ENCODE measurements at regions not wholly inside any gene's neighbourhood (a gene's known extent, or its start where the extent isn't known, plus 50 kb on each side); places are given as distances from the start of the nearest gene placed in this dataset.

- in situ Hi-C loops (cut with HindIII; ENCODE audit: low sequenced_read_pairs) = no loop called here
Observed at GRCh38 chr10:6305401-6306321, 102.9 kb downstream of the PFKFB3 start.

GRCh38 chr10:6306917-6307316 is 104.2 kb downstream of the PFKFB3 start:
- in situ Hi-C loops (cut with HindIII; ENCODE audit: low sequenced_read_pairs) = no loop called here

GRCh38 chr10:6309816-6310215 is 107.1 kb downstream of the PFKFB3 start:
- in situ Hi-C loops (cut with HindIII; ENCODE audit: low sequenced_read_pairs) = loop anchor here (10.0 kb wide), 1 partner anchor 55 kb away; no protein-coding TSS in a partner anchor

- in situ Hi-C loops (cut with HindIII; ENCODE audit: low sequenced_read_pairs) = loop anchor here (10.0 kb wide), 1 partner anchor 54 kb away; no protein-coding TSS in a partner anchor
Observed at GRCh38 chr10:6310977-6311376, 108.2 kb downstream of the PFKFB3 start.

- in situ Hi-C loops (cut with HindIII; ENCODE audit: low sequenced_read_pairs) = loop anchor here (10.0 kb wide), 1 partner anchor 53 kb away; no protein-coding TSS in a partner anchor
Observed at GRCh38 chr10:6311700-6312330, 109.1 kb downstream of the PFKFB3 start.

GRCh38 chr10:6312636-6313035 is 109.9 kb downstream of the PFKFB3 start:
- in situ Hi-C loops (cut with HindIII; ENCODE audit: low sequenced_read_pairs) = loop anchor here (10.0 kb wide), 1 partner anchor 52 kb away; no protein-coding TSS in a partner anchor

GRCh38 chr10:6313111-6313895 is 110.6 kb downstream of the PFKFB3 start:
- in situ Hi-C loops (cut with HindIII; ENCODE audit: low sequenced_read_pairs) = loop anchor here (10.0 kb wide), 1 partner anchor 51 kb away; no protein-coding TSS in a partner anchor

GRCh38 chr10:6314620-6315205 is 112.0 kb downstream of the PFKFB3 start:
- in situ Hi-C loops (cut with HindIII; ENCODE audit: low sequenced_read_pairs) = loop anchor here (10.0 kb wide), 1 partner anchor 50 kb away; no protein-coding TSS in a partner anchor

- in situ Hi-C loops (cut with HindIII; ENCODE audit: low sequenced_read_pairs) = loop anchor here (10.0 kb wide), 1 partner anchor 46 kb away; no protein-coding TSS in a partner anchor
Observed at GRCh38 chr10:6319119-6319518, 116.4 kb downstream of the PFKFB3 start.

GRCh38 chr10:6320320-6321010 is 117.7 kb downstream of the PFKFB3 start:
- in situ Hi-C loops (cut with HindIII; ENCODE audit: low sequenced_read_pairs) = no loop called here

- in situ Hi-C loops (cut with HindIII; ENCODE audit: low sequenced_read_pairs) = no loop called here
Observed at GRCh38 chr10:6321880-6322279, 119.1 kb downstream of the PFKFB3 start.

GRCh38 chr10:6322805-6323204 is 120.1 kb downstream of the PFKFB3 start:
- in situ Hi-C loops (cut with HindIII; ENCODE audit: low sequenced_read_pairs) = no loop called here

- in situ Hi-C loops (cut with HindIII; ENCODE audit: low sequenced_read_pairs) = no loop called here
Observed at GRCh38 chr10:6327961-6328698, 125.4 kb downstream of the PFKFB3 start.

- in situ Hi-C loops (cut with HindIII; ENCODE audit: low sequenced_read_pairs) = no loop called here
Observed at GRCh38 chr10:6328699-6329423, 126.1 kb downstream of the PFKFB3 start.

- in situ Hi-C loops (cut with HindIII; ENCODE audit: low sequenced_read_pairs) = no loop called here
Observed at GRCh38 chr10:6333086-6333485, 130.4 kb downstream of the PFKFB3 start.

GRCh38 chr10:6333973-6334372 is 131.2 kb downstream of the PFKFB3 start:
- in situ Hi-C loops (cut with HindIII; ENCODE audit: low sequenced_read_pairs) = no loop called here

GRCh38 chr10:6336016-6336415 is 133.3 kb downstream of the PFKFB3 start:
- in situ Hi-C loops (cut with HindIII; ENCODE audit: low sequenced_read_pairs) = no loop called here

GRCh38 chr10:6337382-6337781 is 134.7 kb downstream of the PFKFB3 start:
- in situ Hi-C loops (cut with HindIII; ENCODE audit: low sequenced_read_pairs) = no loop called here

- in situ Hi-C loops (cut with HindIII; ENCODE audit: low sequenced_read_pairs) = no loop called here
Observed at GRCh38 chr10:6338361-6338760, 135.6 kb downstream of the PFKFB3 start.

Data from endothelial cell of hepatic sinusoid (primary cell).